GM19395 (cell line): ENCODE measurements at regions not wholly inside any gene's neighbourhood (a gene's known extent, or its start where the extent isn't known, plus 50 kb on each side); places are given as distances from the start of the nearest gene placed in this dataset.

Experiments
- ATAC-seq: cut with Tn5 transposase; IDR thresholded peaks from one replicate; pipeline ENCODE4 v1.9.1; 2021; ENCODE audit warnings: mild to moderate bottlenecking, moderate library complexity; ENCODE audit not compliant: unreplicated experiment

DNA sequence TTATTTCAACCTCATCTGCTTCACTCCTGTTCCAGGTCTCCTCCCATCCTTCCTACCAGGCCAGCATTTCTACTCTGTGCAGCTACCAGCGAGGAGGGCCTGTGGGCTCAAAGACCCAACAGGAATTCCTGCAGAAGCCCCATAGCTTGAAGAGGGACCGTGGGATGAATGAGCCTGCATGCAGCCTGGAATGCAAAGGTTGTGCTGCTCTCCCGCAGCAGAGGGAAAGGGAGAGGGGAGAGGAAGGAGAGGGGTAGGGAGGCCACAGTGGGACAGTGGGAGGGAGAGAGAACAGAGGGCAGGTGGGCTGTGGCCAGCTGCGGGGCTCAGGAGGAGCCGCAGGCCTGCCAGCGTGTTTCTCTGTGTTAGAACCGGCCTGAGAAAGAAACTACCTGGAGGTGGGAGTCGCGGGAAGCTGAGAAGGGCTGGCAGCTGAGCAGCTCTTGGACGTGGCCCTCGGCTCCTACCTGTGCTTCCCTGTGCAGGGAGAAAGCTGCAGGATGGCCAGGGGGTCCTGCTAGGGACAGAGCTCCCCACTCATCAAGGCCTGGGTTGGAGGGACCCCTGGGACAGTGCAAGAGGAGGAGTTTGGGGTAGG is 66.1 kb upstream of the MLN start:
- no peak for ATAC-seq

DNA sequence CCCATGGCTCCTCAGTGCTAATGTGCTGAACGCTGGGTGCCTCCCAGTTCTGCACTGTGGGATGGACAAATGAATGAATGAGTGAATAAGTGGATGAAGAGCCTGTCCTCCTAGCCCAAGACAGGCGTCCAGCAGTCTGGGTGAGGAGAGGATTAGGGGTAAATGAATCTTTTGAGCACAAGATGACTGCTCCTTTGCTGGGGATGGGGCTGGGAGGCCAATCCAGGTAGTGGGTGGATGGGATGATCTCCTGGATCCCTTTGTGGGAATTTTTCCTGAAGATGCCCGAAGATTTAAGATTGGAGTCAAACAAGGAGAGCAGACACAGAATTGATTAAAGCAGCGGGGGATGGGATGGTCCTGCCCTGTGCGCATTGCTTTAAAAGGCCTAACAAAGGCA is 65.3 kb upstream of the MLN start:
- ATAC-seq, result no peak

DNA sequence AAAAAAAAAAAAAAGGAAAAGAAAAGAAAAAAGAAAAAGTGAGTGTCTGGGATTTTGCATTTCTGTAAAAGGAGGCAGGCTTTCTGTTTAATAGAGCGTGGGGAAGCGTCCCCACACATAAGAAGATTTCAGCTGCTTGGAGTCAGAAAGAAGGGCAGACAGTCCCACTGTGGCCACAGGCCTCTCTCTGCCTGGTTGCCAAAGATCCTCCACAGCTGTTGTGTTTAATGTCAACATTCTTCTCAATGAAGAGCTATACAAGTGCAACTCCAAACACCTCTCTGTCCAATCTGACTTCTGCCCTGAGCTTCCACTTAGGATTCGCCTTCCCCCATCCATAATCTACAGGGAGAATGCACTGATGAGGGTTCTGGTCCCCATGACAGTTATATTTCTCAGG is 64.3 kb upstream of the MLN start:
- no peak for ATAC-seq

DNA sequence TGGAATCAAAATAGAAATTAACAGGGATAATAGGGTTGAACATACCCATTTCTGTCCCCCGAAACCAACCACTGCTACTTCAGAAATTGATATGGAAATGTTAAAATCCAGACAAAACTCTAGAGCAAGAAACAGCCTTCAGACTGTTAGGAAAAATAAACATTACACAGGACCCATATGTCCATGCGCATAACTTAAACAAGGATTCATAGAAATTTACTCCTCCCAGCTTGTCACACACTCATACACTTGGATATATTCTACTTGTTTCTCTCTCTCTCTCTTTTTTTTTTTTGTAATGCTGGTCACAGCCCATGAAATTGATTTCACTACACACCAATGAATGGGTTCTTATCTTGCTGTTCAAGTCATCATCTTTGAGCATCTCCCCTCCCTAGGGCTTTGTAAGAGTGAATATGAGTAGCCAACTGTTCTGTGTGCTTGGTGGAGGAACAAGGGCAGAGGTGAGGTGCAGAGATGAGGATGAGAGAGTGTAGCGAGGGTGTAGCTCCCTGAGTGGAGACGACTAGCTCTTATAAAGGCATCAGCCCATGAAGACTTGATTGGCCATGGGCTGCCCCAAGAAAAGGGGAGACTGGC is 61.8 kb upstream of the MLN start:
- ATAC-seq, result no peak

DNA sequence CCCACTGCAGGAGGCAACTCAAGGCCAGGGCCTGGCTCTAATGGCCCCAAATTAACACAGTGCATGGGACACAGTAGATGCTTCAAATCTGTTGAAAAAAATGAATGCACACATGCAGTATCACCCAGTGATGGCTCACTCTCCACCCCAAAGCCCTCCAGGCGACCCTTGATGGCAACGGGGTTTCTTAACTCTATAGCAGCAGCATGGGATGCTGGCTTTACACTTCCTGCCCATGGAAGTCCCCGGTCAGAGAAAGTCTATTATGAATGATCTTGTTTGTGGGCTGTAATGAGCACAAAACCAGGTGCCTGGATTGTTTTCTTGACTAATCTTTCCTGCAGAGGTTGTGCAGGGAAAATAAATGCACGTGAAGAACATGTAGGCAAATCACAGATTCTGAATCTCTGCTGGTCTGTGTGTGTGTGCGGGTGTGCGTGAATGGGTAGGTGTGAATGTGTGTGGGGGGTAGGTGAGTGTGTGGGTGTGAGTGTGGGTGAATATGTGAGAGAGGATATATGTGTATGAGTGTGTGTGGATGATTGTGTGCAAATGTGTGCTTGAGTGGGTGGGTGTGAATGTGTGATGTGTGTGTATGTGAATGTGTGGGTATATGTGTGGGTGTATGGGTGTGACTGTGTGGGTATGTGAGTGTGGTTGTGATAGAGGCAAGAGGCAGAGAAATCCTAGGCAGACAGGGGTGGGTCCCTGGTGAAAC is 60.1 kb upstream of the MLN start:
- ATAC-seq, result no peak

DNA sequence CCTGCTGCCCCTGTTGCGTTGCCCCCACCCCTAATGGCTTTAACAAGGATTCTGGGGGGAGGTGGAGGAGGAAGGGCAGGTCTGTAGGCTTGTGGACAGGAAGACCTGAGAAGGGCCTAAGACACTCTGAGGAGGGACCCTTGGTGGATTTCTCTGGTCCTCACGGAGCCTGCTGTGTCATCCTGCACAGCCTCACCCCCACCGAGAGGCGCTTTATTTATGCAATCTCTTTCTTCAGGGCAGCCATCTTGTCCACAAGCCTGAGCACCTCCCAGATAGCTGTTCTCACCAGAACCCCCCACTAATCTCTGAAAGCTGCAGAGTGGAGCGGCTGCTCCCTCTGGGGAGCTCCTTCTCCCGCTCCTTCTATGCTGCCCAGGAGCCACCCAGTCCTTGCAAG is 59.3 kb upstream of the MLN start:
- ATAC-seq, result no peak

DNA sequence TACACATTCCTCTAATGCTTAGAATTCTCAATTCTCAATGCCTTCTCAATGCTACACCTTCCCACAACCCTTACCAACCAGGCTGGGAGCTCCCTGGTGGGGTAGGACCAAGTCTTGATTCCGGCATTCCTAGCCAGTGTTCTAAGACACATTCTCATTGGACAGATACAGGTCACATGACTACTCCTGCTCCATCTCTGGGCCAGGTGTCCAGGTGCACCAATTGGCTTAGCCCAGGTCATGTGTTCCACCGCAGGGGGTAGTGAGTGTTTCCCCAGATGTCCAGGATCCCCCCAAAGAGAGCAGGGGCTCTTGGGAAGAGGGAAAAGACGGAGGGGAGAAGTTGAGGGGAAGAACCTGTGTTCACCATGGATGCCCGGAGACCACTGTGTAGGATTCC is 58.7 kb upstream of the MLN start:
- ATAC-seq, result no peak

DNA sequence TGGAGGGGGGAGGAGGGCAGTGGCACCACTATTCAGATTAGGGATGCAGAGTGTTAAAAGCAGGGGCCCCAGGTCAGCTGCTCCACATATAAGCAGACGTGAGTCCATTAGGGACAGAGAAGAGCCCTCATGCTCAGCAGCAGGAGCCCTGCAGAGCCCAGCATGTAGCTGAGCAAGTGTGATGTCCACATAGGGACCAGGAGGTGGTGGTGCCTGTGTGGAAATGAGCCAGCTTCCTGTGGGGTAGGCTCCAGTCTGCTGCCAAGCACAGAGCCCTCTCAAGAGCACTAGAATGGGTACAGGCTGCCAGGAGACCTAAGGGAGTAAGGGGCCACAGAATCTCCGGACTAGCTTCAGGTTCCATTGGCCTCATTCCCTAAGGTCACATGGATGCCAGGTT is 57.9 kb upstream of the MLN start:
- no peak for ATAC-seq

DNA sequence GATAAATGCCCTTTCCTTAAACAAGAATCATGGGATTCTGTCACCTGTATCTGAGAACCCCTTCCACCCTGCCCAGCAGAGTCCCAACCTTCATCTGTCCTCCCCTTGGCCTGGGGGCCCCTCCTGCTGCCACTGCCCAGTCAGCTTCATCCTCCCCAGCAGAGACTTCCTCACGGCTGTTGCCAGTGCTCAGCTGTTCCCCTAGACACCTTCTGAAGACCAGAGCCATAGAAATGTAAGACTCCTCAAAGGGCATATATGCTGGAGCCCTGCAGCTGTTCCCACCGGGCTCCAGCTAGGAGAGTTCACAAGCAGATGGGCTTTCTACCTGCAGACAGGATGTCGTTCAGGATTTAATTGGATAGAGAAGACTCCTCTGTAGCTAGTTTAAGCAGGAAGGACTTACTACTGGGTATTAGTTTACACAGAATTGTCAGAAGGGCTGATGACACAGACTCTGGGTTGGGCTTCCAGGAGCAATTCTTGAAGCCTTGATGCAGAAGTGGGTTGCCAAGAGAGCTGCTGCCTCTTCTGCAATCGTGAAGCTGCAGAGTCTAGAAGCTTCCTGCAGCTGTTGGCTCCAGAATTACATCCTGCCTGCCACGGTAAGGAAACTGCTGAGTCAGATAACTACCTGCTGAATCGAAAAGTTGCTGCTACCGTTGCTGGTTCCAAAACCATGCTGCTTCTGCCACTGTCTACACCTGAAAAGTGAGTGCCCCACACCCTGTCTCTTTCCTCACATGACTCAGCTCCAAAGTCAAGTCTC is 57.1 kb upstream of the MLN start:
- no peak for ATAC-seq

DNA sequence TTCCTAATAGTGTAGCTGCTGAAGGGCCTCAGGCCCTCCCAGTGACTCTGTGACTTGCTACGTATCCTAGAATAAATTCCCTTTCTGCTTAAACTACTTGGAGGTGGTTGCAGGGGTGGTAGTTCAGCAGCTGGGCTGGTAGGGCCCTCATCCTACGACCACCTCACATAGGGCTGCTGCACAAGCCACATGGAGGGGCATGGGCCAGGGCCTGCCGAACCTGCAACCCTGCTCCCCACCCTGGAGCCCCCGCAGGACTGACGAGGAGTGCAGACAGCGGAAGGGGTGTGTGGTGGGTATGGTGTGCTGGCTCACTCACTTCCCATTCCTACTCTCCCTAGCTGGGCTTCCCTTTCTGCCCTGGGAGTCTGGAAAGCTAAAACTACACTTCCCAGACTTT is 56.2 kb upstream of the MLN start:
- ATAC-seq, result no peak

DNA sequence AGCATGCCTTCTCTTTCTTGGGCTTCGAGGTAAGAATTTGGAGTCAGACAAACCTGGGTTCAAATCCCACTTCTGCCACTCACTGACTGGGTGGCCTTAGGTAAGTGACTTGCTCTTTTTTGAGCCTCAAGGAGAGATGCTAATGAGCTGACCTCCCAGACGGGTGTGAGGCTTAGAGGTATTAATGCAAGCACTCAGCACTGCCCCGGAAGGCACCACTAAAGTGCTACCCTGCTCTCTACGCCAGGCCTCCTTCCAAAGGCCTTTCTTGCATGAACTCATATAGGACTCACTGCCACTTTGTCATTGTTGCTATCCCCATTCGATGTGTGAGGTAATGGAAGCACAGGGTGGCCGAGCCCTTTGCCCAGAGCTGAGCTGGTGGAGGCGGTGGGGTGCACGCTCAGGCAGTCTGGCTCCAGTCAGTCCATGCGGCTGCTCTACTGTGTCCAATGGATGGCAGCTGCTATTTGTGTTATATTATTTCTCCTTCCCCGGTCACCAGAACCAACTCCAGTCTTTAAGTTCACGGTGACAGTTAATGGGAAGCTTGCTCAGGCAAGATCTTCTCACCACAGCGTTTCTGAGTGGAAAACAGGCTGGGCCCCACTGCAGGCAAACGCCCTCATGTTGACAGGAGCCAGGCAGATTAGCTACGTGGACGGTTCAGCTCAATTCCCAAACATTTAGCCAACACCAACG is 55.2 kb upstream of the MLN start:
- ATAC-seq, result no peak

DNA sequence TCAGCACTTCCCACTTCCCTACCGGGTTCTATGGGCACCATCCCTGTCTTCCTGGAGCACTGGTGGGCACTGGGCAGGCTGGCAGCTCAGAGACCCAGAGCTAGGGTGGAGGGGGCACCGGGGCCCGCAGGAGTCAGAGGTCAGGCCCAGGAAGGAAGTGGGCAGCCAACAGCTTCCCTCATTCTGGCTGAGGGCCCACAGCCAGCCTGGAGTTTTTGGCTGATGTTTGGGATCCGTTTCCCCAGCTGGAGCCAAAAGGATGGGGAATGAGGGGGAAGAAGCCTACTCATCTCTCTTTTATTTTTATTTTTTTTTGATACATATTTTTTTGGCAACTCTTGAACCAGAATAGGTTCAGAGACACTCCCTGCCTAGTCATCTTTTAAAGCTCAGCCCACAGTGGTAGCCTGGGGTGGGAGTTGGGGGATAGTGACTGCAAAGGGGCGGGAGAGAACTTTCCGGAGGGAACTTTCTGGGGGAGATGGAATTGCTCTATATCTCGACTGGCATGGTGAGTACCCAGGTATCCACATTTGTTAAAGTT is 54.2 kb upstream of the MLN start:
- no peak for ATAC-seq

DNA sequence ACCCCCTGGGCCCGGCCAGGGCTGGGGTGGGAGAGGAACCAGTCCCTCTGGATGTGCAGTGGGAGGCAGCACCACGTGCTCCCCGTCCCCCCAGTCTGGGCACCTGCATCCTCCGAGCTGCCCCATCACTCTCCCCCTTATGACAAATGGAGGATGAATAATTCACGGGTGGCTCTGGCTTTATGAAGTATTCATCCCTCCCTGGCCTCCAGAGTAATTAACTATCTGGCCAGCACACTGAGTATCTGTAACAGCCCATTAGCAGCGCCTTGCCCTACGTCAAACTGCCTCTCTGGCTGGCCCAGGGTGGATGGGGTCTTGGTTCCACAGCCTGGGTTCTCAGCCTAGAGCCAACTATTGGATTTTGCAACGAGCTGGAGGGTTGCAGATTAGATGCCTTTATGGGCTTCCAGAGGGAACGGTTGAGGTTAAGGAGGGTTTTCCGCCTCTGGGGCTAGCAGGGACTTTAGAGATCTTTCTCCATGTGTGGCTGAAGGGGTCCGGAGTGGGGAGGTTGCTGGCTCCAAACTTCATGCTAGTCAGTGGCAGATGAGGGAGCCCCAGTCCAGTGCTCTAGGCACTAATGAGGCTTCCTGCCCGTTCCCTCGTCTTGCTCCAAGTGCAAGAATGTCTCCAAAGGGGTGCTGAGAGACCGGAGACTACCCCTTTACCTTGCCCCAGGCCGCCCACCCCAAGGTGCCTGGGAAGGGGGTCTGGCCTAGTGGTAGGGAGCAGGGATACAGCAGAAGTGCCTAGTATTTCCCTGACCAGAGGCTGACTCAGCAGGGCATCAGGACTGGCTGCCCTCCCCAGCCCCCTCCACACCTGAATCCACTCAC is 53.5 kb upstream of the MLN start:
- ATAC-seq, result no peak

DNA sequence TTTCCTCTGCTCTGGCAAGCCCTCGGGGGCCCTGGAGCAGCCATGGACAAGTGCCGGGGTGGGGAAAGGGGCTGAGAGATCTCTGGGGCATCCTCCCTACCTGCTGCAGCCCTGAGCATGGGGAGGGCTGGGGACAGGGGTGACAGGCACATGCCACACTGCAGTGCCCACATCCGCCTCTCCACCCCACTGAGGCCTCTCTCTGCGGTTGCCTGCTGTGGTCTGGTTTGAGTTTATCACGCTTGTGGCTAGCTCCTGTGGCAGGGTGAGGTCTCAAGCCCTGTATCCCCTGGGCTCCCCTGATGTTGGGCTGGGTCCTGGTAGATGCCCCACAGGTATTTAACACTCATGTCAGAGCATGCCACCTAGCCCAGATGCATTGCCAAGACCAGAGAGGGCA is 52.9 kb upstream of the MLN start:
- no peak for ATAC-seq

DNA sequence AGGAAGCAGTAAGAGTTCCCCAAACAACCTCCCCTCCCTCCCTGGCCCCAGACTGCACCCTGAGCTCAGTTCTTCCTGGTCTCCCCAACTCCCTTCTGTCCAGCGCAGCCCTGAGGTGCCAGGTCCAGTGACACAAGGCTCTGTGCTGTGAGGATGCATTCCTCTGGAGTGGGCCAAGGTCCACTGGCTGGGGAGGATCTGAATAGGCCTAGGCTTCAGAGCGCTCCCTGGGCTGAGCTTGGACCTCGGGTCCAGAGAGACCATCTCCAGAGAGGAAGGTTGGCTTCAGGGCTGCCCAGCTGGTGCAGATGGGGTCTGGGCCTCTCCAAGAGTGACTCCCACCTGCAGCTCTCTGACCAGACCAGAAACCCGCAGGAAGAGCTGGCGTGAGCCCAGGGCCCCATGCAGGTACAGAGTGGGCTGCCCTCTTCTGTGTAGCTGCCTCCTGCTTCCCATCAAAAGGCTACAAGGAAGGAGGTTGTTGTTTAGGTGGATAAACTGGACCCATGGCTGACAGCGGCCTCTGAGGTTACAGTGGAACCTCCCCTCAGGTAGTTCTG is 52.3 kb upstream of the MLN start:
- no peak for ATAC-seq

DNA sequence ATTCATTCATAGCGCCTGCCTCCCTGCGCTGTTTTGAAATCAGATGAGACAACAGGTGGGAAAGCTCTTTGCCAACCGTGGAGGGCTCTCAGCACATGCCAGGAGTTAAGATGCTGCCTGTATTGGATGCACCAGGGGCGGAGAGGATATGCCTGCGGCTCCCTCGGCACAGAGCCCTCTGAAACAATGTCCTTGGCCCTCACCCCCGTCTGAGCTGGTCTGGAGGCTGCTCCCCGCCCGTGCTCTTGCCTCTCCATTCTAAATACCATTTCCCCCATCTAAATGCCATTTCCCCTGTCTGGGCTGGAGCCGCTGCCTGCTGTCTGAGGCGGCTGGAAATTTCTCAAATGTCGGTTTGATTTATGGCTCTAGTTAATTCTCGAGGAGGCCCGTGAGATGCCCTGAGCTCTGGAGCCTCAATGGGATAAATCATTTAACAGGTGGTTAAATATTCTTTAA is 50.8 kb upstream of the MLN start:
- no peak for ATAC-seq

DNA sequence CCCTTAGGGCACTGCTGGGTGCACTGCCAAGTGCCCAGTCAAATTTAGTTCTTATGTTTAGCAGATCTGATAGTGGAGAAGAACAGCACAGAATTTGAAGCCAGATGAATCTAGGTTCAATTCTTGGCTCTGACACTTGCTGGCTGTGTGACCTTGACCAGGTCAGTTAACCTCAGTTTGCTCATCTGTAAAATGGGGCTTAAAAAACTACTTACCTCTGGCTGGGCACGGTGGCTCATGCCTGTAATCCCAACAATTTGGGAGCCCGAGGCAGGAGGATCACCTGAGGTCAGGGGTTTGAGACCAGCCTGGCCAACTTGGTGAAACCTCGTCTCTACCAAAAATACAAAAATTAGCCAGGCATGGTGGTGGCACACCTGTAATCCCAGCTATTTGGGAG is 49.9 kb upstream of the MLN start:
- ATAC-seq, result no peak
